ENCODE measurements at regions not wholly inside any gene's neighbourhood (a gene's known extent, or its start where the extent isn't known, plus 50 kb on each side); places are given as distances from the start of the nearest gene placed in this dataset.

DNA sequence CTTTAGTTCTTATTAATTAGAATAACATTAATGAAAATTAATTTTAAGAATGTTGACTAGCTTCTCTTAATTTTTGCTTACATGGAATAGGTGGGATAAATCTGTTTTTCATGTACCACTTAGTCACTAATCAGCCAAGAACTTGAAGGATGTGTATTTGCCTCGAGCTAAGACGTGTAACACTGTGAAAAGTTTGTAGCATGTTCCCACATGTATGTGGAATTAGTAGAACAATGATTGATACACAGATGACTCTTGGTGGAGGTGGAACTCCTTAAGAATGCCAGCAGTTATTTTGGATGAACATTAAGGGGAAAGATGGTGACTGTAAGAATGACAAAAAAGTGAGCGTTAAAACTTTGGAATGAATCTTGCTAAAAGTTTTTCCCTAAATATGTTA, 435.7 kb upstream of the MDGA2 start:
- TF ChIP-seq SP1 (IDR thresholded peaks at IDR 0.05): no peak
- TF ChIP-seq HDGF (IDR thresholded peaks at IDR 0.05; ENCODE audit: borderline replicate concordance): no peak
- TF ChIP-seq FOXA1 (IDR thresholded peaks at IDR 0.05): no peak

Data from HEK293T (cell line).